CD14-positive monocyte (primary cell): ENCODE measurements at regions not wholly inside any gene's neighbourhood (a gene's known extent, or its start where the extent isn't known, plus 50 kb on each side); places are given as distances from the start of the nearest gene placed in this dataset.

ENCODE experiments used
- DNase-seq, 3 donors: peaks; one replicate each; pipeline ENCODE4 v3.0.0-alpha.2; 2011 to 2022
- H2AFZ ChIP-seq: 2 replicates; pipeline ENCODE4 v1.6.0; 2012; ENCODE audit warnings: mild to moderate bottlenecking, low read depth, low read length, inconsistent platforms; ENCODE audit not compliant: insufficient read depth, poor library complexity, severe bottlenecking
- H3K27ac ChIP-seq, 2 donors: 1 replicate in 1 of 2; 2 replicates in 1 of 2; pipeline ENCODE4 v1.5.1; 2012 to 2013; ENCODE audit warnings: low read length in 2 of 2, control low read depth in 1 of 2, inconsistent platforms in 1 of 2, low read depth in 1 of 2, mild to moderate bottlenecking in 1 of 2
- H3K27me3 ChIP-seq, 2 donors: one replicate each; pipeline versions ENCODE4 v1.6.0 to v1.6.1; 2011 to 2013; ENCODE audit warnings: low read length in 2 of 2; ENCODE audit not compliant: control insufficient read depth in 2 of 2, insufficient read depth in 2 of 2
- H3K36me3 ChIP-seq, 2 donors: replicated peaks in 1 of 2; 1 replicate in 1 of 2; 2 replicates in 1 of 2; pipeline versions ENCODE4 v1.5.1 to v1.6.1; 2012 to 2013; ENCODE audit warnings: low read length in 2 of 2, control low read depth in 1 of 2, inconsistent platforms in 1 of 2, mild to moderate bottlenecking in 1 of 2; ENCODE audit not compliant: insufficient read depth in 2 of 2, control insufficient read depth in 1 of 2
- H3K4me1 ChIP-seq, 2 donors: 1 replicate in 1 of 2; 2 replicates in 1 of 2; pipeline versions ENCODE4 v1.5.1 to v1.6.1; 2012 to 2013; ENCODE audit warnings: low read length in 2 of 2, control low read depth in 1 of 2, inconsistent platforms in 1 of 2, mild to moderate bottlenecking in 1 of 2, moderate library complexity in 1 of 2; ENCODE audit not compliant: insufficient read depth in 2 of 2, control insufficient read depth in 1 of 2
- H3K4me2 ChIP-seq: replicated peaks from 2 replicates; pipeline ENCODE3; 2012; ENCODE audit warnings: low read length, moderate library complexity, mild to moderate bottlenecking; ENCODE audit not compliant: poor library complexity, severe bottlenecking; ENCODE audit errors: extremely low read depth
- H3K4me3 ChIP-seq, 3 experiments: fragments of 200-600 bp in 1 of 3; sonication (generic) in 1 of 3; replicated peaks in 1 of 3; 1 replicate in 2 of 3; 2 replicates in 1 of 3; pipeline ENCODE4 v1.5.1; 2011 to 2013; ENCODE audit warnings: low read length in 3 of 3, mild to moderate bottlenecking in 3 of 3, control low read depth in 2 of 3, low read depth in 2 of 3, inconsistent platforms in 1 of 3, moderate library complexity in 1 of 3
- H3K79me2 ChIP-seq: 2 replicates; pipeline ENCODE4 v1.6.0; 2012; ENCODE audit warnings: mild to moderate bottlenecking, control low read depth, inconsistent platforms, low read length, moderate library complexity; ENCODE audit not compliant: insufficient read depth
- H3K9ac ChIP-seq: 2 replicates; pipeline ENCODE4 v1.6.0; 2017; ENCODE audit warnings: low read length, mild to moderate bottlenecking; ENCODE audit not compliant: insufficient read depth, poor library complexity, severe bottlenecking
- H3K9me3 ChIP-seq, 2 donors: replicated peaks in 1 of 2; 1 replicate in 1 of 2; 2 replicates in 1 of 2; pipeline versions ENCODE4 v1.5.1 to v1.6.1; 2012 to 2013; ENCODE audit warnings: low read length in 2 of 2, control low read depth in 1 of 2; ENCODE audit not compliant: control insufficient read depth in 1 of 2, insufficient read depth in 1 of 2
- H4K20me1 ChIP-seq: 2 replicates; pipeline ENCODE4 v1.6.0; 2012; ENCODE audit warnings: mild to moderate bottlenecking, low read length, control low read depth, moderate library complexity; ENCODE audit not compliant: insufficient read depth
- H3K27ac Mint-ChIP-seq, 7 donors: one replicate each; pipeline ENCODE4 v1.8.0; 2020; ENCODE audit warnings: mild to moderate bottlenecking in 7 of 7, mixed read lengths in 7 of 7, moderate library complexity in 6 of 7, inconsistent platforms in 2 of 7
- H3K27me3 Mint-ChIP-seq, 3 donors: one replicate each; pipeline ENCODE4 v1.8.0; 2021 to 2022; ENCODE audit warnings: low read depth in 3 of 3, mild to moderate bottlenecking in 3 of 3, mixed read lengths in 3 of 3, moderate library complexity in 3 of 3, inconsistent platforms in 1 of 3
- H3K36me3 Mint-ChIP-seq, 2 donors: one replicate each; pipeline ENCODE4 v1.8.0; 2020; ENCODE audit warnings: mixed read lengths in 2 of 2, inconsistent platforms in 1 of 2, mild to moderate bottlenecking in 1 of 2
- H3K4me1 Mint-ChIP-seq: one replicate; pipeline ENCODE4 v1.8.0; 2020; ENCODE audit warnings: mild to moderate bottlenecking, mixed read lengths
- H3K4me3 Mint-ChIP-seq, 2 donors: one replicate each; pipeline ENCODE4 v1.8.0; 2020; ENCODE audit warnings: mild to moderate bottlenecking in 2 of 2, mixed read lengths in 2 of 2, moderate library complexity in 1 of 2
- H3K9me3 Mint-ChIP-seq, 7 donors: one replicate each; pipeline ENCODE4 v1.8.0; 2020 to 2022; ENCODE audit warnings: mixed read lengths in 7 of 7, mild to moderate bottlenecking in 6 of 7, moderate library complexity in 6 of 7, inconsistent platforms in 2 of 7
- WGBS: methylation state at CpG from one replicate; pipeline ENCODE4 v1.1.5; 2013; ENCODE audit warnings: missing lambda C conversion rate; ENCODE audit not compliant: insufficient coverage; 5-methylcytosine and 5-hydroxymethylcytosine counted together
- intact Hi-C, 2 donors: fragments of 100-400 bp; cut with micrococcal nuclease; formaldehyde crosslinking; loops; one replicate each; pipeline versions ENCODE4 v1.15.0 to v1.15.1; 2023
- TF ChIP-seq, protein P1 (sequence below): fragments of 200-600 bp; IDR thresholded peaks from one replicate; pipeline ENCODE4 v1.8.0; 2022; ENCODE audit warnings: antibody characterized with exemption, mild to moderate bottlenecking

DNA sequence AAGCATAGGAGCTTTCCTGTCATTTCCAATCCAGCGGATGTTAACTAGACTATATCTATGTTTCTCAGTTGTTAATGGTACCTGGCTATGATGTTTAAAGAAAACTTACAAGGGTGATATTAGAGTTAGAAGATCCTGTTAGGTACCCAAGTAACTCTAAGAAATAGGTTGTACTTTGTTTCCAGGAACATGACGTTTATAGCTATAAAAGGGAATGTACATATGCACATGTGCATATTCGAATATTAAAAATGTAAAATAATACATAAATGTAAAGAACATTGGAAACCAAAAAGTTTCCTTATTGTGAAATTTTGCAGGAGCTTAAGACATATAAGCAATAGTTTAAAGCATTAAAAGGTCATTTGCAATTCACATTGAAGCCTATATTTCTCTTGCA, 247.7 kb upstream of the EDIL3 start:
- no peak overlapping the region for H3K27ac Mint-ChIP-seq
- H3K27me3 Mint-ChIP-seq: no peaks in the 10 kb centered on the region
- Histone ChIP-seq H2AFZ (no peak overlapping the region), H3K4me1 (no peaks in the 10 kb centered on the region), H3K9me3 (peaks cover 15 to 23% of the 10 kb centered on the region in 2 donors), H3K27ac (no peak overlapping the region), H3K27me3 (no peaks in the 10 kb centered on the region), H4K20me1 (no peaks in the 10 kb centered on the region), H3K4me3 (no peak overlapping the region), H3K4me2 (no peak overlapping the region), H3K9ac (no peak overlapping the region), H3K79me2 (no peaks in the 10 kb centered on the region), H3K36me3 (no peaks in the 10 kb centered on the region)
- no peaks in the 10 kb centered on the region for H3K36me3 Mint-ChIP-seq
- intact Hi-C loops: no loop called here
- TF ChIP-seq, protein P1, sequence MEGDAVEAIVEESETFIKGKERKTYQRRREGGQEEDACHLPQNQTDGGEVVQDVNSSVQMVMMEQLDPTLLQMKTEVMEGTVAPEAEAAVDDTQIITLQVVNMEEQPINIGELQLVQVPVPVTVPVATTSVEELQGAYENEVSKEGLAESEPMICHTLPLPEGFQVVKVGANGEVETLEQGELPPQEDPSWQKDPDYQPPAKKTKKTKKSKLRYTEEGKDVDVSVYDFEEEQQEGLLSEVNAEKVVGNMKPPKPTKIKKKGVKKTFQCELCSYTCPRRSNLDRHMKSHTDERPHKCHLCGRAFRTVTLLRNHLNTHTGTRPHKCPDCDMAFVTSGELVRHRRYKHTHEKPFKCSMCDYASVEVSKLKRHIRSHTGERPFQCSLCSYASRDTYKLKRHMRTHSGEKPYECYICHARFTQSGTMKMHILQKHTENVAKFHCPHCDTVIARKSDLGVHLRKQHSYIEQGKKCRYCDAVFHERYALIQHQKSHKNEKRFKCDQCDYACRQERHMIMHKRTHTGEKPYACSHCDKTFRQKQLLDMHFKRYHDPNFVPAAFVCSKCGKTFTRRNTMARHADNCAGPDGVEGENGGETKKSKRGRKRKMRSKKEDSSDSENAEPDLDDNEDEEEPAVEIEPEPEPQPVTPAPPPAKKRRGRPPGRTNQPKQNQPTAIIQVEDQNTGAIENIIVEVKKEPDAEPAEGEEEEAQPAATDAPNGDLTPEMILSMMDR: no peak
- WGBS: no CpG with 5 or more reads among the region's 3 CpGs
- peaks cover 1% of the 10 kb centered on the region for H3K4me1 Mint-ChIP-seq
- H3K9me3 Mint-ChIP-seq: peaks cover 3 to 20% (median 11%) of the 10 kb centered on the region in 7 donors
- DNase-seq: no peak
- H3K4me3 Mint-ChIP-seq: no peak overlapping the region

DNA sequence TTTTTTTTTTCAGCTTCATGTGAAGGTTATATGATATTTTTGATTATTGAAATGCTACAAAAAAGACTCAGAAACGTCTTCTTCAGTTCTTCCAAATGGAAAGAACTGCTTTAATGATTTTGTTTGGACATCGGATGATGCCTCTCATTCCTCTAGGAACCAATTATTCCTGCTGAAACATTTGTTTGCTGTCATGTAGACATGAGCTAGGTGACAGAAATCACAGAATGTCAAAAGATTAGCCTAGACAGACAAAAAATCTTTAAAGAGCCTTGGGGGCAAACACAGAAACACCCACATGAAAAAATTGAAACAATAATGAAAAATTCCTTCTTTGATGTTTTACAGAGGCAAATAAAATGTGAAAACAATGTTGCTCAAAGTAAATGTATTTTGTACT, 244.2 kb upstream of the EDIL3 start:
- Histone ChIP-seq H3K4me2 (no peak overlapping the region), H2AFZ (no peak overlapping the region), H3K9me3 (no peaks in the 10 kb centered on the region), H3K27me3 (no peaks in the 10 kb centered on the region), H3K4me3 (no peak overlapping the region), H3K9ac (no peak overlapping the region), H3K79me2 (no peaks in the 10 kb centered on the region), H3K36me3 (no peaks in the 10 kb centered on the region), H3K27ac (no peak overlapping the region), H3K4me1 (no peaks in the 10 kb centered on the region), H4K20me1 (no peaks in the 10 kb centered on the region)
- peaks cover 0 to 10% (median 2%) of the 10 kb centered on the region in 7 donors for H3K9me3 Mint-ChIP-seq
- no peaks in the 10 kb centered on the region for H3K27me3 Mint-ChIP-seq
- intact Hi-C loops: no loop called here
- H3K4me1 Mint-ChIP-seq: peaks cover 4% of the 10 kb centered on the region
- WGBS: 100% methylated on average over 1 of the region's 2 CpGs
- no peaks in the 10 kb centered on the region for H3K36me3 Mint-ChIP-seq
- DNase-seq: no peak
- H3K27ac Mint-ChIP-seq: no peak overlapping the region
- TF ChIP-seq, protein P1: no peak
- no peak overlapping the region for H3K4me3 Mint-ChIP-seq
